ENCODE measurements at regions not wholly inside any gene's neighbourhood (a gene's known extent, or its start where the extent isn't known, plus 50 kb on each side); places are given as distances from the start of the nearest gene placed in this dataset.

- no peak for DNase-seq
These were observed 55.6 kb downstream of the MRPL32 start for GRCh38 chr7:42987648-42988214.

- DNase-seq, result no peak
These were observed 58.8 kb downstream of the MRPL32 start for GRCh38 chr7:42991024-42991423.

- DNase-seq, result no peak
These were observed 59.9 kb downstream of the MRPL32 start for GRCh38 chr7:42991913-42992591.

- DNase-seq, result no peak
These were observed 60.9 kb downstream of the MRPL32 start for GRCh38 chr7:42993038-42993437.

- no peak for DNase-seq
These were observed 61.9 kb downstream of the MRPL32 start for GRCh38 chr7:42994096-42994495.

GRCh38 chr7:42997611-42998010, 65.4 kb downstream of the MRPL32 start:
- DNase-seq, result no peak

- DNase-seq, result no peak
These were observed 71.9 kb downstream of the MRPL32 start for GRCh38 chr7:43004082-43004481.

- no peak for DNase-seq
These were observed 73.8 kb downstream of the MRPL32 start for GRCh38 chr7:43006008-43006407.

GRCh38 chr7:43010061-43010460, 77.9 kb downstream of the MRPL32 start:
- no peak for DNase-seq

GRCh38 chr7:43011879-43012278, 79.7 kb downstream of the MRPL32 start:
- DNase-seq, result no peak

- DNase-seq, result no peak
These were observed 82.2 kb downstream of the MRPL32 start for GRCh38 chr7:43014406-43014805.

GRCh38 chr7:43015301-43015700, 83.1 kb downstream of the MRPL32 start:
- no peak for DNase-seq

- DNase-seq, result no peak
These were observed 86.3 kb downstream of the MRPL32 start for GRCh38 chr7:43018446-43018845.

- DNase-seq, result no peak
These were observed 89.3 kb downstream of the MRPL32 start for GRCh38 chr7:43021431-43021830.

- no peak for DNase-seq
These were observed 89.8 kb downstream of the MRPL32 start for GRCh38 chr7:43022008-43022407.

- DNase-seq, result no peak
These were observed 79.1 kb upstream of the HECW1 start for GRCh38 chr7:43033369-43033768.

- no peak for DNase-seq
These were observed 77.9 kb upstream of the HECW1 start for GRCh38 chr7:43034535-43035002.

GRCh38 chr7:43037531-43037930, 74.9 kb upstream of the HECW1 start:
- no peak for DNase-seq

GRCh38 chr7:43038254-43038653, 74.2 kb upstream of the HECW1 start:
- DNase-seq, result no peak

GRCh38 chr7:43039346-43039745, 73.1 kb upstream of the HECW1 start:
- no peak for DNase-seq

GRCh38 chr7:43040461-43040860, 72.0 kb upstream of the HECW1 start:
- no peak for DNase-seq

- no peak for DNase-seq
These were observed 71.3 kb upstream of the HECW1 start for GRCh38 chr7:43041105-43041504.

GRCh38 chr7:43041724-43042123, 70.7 kb upstream of the HECW1 start:
- DNase-seq, result no peak

GRCh38 chr7:43042302-43042701, 70.1 kb upstream of the HECW1 start:
- DNase-seq, result no peak

- DNase-seq, result no peak
These were observed 67.9 kb upstream of the HECW1 start for GRCh38 chr7:43044511-43044910.

All from SHP77 (cell line).